GM23338 (cell line): ENCODE measurements at regions not wholly inside any gene's neighbourhood (a gene's known extent, or its start where the extent isn't known, plus 50 kb on each side); places are given as distances from the start of the nearest gene placed in this dataset.

ENCODE experiments used
- ATAC-seq: fragments of 200-7000 bp; cut with Tn5 transposase; 3 replicates; pipeline ENCODE4 v1.9.1; 2020
- DNase-seq: peaks from one replicate; pipeline ENCODE4 v3.0.0-alpha.2; 2015; ENCODE audit warnings: low spot score
- H2AFZ ChIP-seq: fragments of 200-600 bp; sonication (generic); 2 replicates; pipeline ENCODE4 v1.8.0; 2016; ENCODE audit warnings: antibody characterized with exemption, mild to moderate bottlenecking, moderate library complexity
- H3F3A ChIP-seq: fragments of 200-600 bp; sonication (generic); replicated peaks from 2 replicates; pipeline ENCODE4 v1.8.0; 2017; ENCODE audit warnings: antibody characterized with exemption, mixed run types, low read depth
- H3K27ac ChIP-seq: fragments of 200-600 bp; sonication (generic); 2 replicates; pipeline ENCODE4 v1.6.1; 2016; ENCODE audit warnings: low read depth
- H3K27me3 ChIP-seq: fragments of 200-600 bp; sonication (generic); 2 replicates; pipeline ENCODE4 v1.8.0; 2016; ENCODE audit warnings: mild to moderate bottlenecking, mixed run types, moderate library complexity; ENCODE audit not compliant: insufficient read depth
- H3K36me3 ChIP-seq: fragments of 200-600 bp; sonication (generic); 2 replicates; pipeline ENCODE4 v1.8.0; 2016; ENCODE audit warnings: mild to moderate bottlenecking; ENCODE audit not compliant: insufficient read depth
- H3K4me1 ChIP-seq: fragments of 200-600 bp; sonication (generic); 2 replicates; pipeline ENCODE4 v1.8.0; 2016; ENCODE audit warnings: mild to moderate bottlenecking, moderate library complexity; ENCODE audit not compliant: insufficient read depth
- H3K4me2 ChIP-seq: fragments of 200-600 bp; sonication (generic); 2 replicates; pipeline ENCODE4 v1.7.1; 2017; ENCODE audit warnings: mixed run types
- H3K4me3 ChIP-seq: fragments of 200-600 bp; sonication (generic); 2 replicates; pipeline ENCODE4 v1.6.1; 2016; ENCODE audit warnings: mixed run types
- H3K79me2 ChIP-seq: fragments of 200-600 bp; sonication (generic); replicated peaks from 2 replicates; pipeline ENCODE4 v1.8.0; 2017; ENCODE audit warnings: mild to moderate bottlenecking; ENCODE audit not compliant: insufficient read depth
- H3K9me2 ChIP-seq: fragments of 200-600 bp; sonication (generic); 2 replicates; pipeline ENCODE4 v1.8.0; 2017; ENCODE audit not compliant: insufficient read depth
- H4K20me1 ChIP-seq: fragments of 200-600 bp; sonication (generic); replicated peaks from 2 replicates; pipeline ENCODE4 v1.8.0; 2017; ENCODE audit warnings: mild to moderate bottlenecking; ENCODE audit not compliant: insufficient read depth
- H3K27ac Mint-ChIP-seq: 2 replicates; pipeline ENCODE4 v1.8.0; 2020; ENCODE audit warnings: inconsistent platforms, mild to moderate bottlenecking, moderate library complexity, mixed read lengths
- H3K27me3 Mint-ChIP-seq: 3 replicates; pipeline ENCODE4 v1.8.0; 2022; ENCODE audit warnings: low read depth, mild to moderate bottlenecking, moderate library complexity, mixed read lengths, inconsistent platforms; ENCODE audit not compliant: insufficient read depth, poor library complexity
- H3K36me3 Mint-ChIP-seq: 3 replicates; pipeline ENCODE4 v1.8.0; 2021; ENCODE audit warnings: low read depth, mild to moderate bottlenecking, inconsistent platforms, moderate library complexity, mixed read lengths
- H3K4me1 Mint-ChIP-seq: 3 replicates; pipeline ENCODE4 v1.8.0; 2020; ENCODE audit warnings: mild to moderate bottlenecking, inconsistent platforms, mixed read lengths
- H3K4me3 Mint-ChIP-seq: 3 replicates; pipeline ENCODE4 v1.8.0; 2021; ENCODE audit warnings: moderate library complexity, mild to moderate bottlenecking, inconsistent platforms, mixed read lengths
- H3K9me3 Mint-ChIP-seq: 3 replicates; pipeline ENCODE4 v1.8.0; 2020; ENCODE audit warnings: moderate library complexity, mild to moderate bottlenecking, inconsistent platforms, mixed read lengths
- CREB1 ChIP-seq: fragments of 250-450 bp; sonication (Bioruptor Pico); IDR thresholded peaks from 2 replicates; pipeline ENCODE4 v1.5.0; 2020; ENCODE audit warnings: low read depth, mild to moderate bottlenecking, moderate library complexity
- CTCF ChIP-seq, 2 experiments: fragments of 200-600 bp in 1 of 2; sonication (generic) in 1 of 2; conservative IDR thresholded peaks; 2 replicates each; pipeline versions ENCODE4 v1.5.1 to v1.6.1; 2016 to 2017; ENCODE audit warnings: antibody characterized with exemption in 2 of 2, low read depth in 2 of 2, mild to moderate bottlenecking in 2 of 2, moderate library complexity in 1 of 2
- EZH2 ChIP-seq: fragments of 200-600 bp; sonication (generic); IDR thresholded peaks from one replicate; pipeline ENCODE4 v1.8.0; 2017; ENCODE audit warnings: antibody characterized with exemption, mild to moderate bottlenecking, low read depth; ENCODE audit not compliant: unreplicated experiment
- JUNB ChIP-seq: IDR thresholded peaks from one replicate; pipeline ENCODE4 v1.6.1; 2016; ENCODE audit warnings: antibody characterized with exemption; ENCODE audit not compliant: unreplicated experiment
- POLR2AphosphoS5 ChIP-seq: IDR thresholded peaks from 2 replicates; pipeline ENCODE4 v1.6.1; 2016; ENCODE audit warnings: antibody characterized with exemption, low read depth
- ZNF462 ChIP-seq: fragments of 250-450 bp; sonication (Bioruptor Pico); IDR thresholded peaks from 2 replicates; pipeline ENCODE4 v1.5.0; 2020; ENCODE audit warnings: mild to moderate bottlenecking, moderate library complexity

- Histone ChIP-seq H3K79me2 (no peaks in the 10 kb centered on the region), H3K4me2 (no peak overlapping the region), H3K36me3 (no peaks in the 10 kb centered on the region), H3F3A (no peaks in the 10 kb centered on the region), H2AFZ (no peak overlapping the region), H3K9me2 (0 out of 2 replicates have a peak, but pooled peaks cover 6% of the 10 kb centered on the region), H3K27me3 (no peaks in the 10 kb centered on the region), H3K4me3 (no peak overlapping the region), H3K27ac (no peak overlapping the region), H3K4me1 (no peaks in the 10 kb centered on the region), H4K20me1 (no peaks in the 10 kb centered on the region)
- peaks cover 10% of the 10 kb centered on the region; the same call in 2 of the 3 replicates for H3K4me1 Mint-ChIP-seq
- H3K27ac Mint-ChIP-seq, result no peak overlapping the region
- H3K27me3 Mint-ChIP-seq, result peaks cover 8% of the 10 kb centered on the region
- ATAC-seq, result no peak
- H3K36me3 Mint-ChIP-seq, result no peaks in the 10 kb centered on the region
- no peak overlapping the region for H3K4me3 Mint-ChIP-seq
- TF ChIP-seq ZNF462 (CRISPR knock-in tag) (no peak), CREB1 (CRISPR knock-in tag) (no peak), EZH2 (no peak), POLR2AphosphoS5 (no peak), JUNB (no peak)
- DNase-seq, result no peak
- H3K9me3 Mint-ChIP-seq, result no peaks in the 10 kb centered on the region; the same call in 2 of the 3 replicates
Observed at GRCh38 chr10:118913825-118914224, 115.7 kb upstream of the NANOS1 start.

GRCh38 chr10:118914629-118915028 is 114.9 kb upstream of the NANOS1 start:
- H3K4me1 Mint-ChIP-seq, result peaks cover 9% of the 10 kb centered on the region; the same call in 2 of the 3 replicates
- Histone ChIP-seq H3K27me3 (no peaks in the 10 kb centered on the region), H3K27ac (no peak overlapping the region), H4K20me1 (no peaks in the 10 kb centered on the region), H3K4me2 (no peak overlapping the region), H3K36me3 (no peaks in the 10 kb centered on the region), H3F3A (no peaks in the 10 kb centered on the region), H3K9me2 (0 out of 2 replicates have a peak, but pooled peaks cover 6% of the 10 kb centered on the region), H2AFZ (no peak overlapping the region; the same call in 1 of the 2 replicates), H3K79me2 (no peaks in the 10 kb centered on the region), H3K4me1 (no peaks in the 10 kb centered on the region), H3K4me3 (no peak overlapping the region)
- ATAC-seq, result no peak
- H3K4me3 Mint-ChIP-seq, result no peak overlapping the region
- H3K27me3 Mint-ChIP-seq, result peaks cover 8% of the 10 kb centered on the region
- H3K27ac Mint-ChIP-seq, result no peak overlapping the region
- DNase-seq, result no peak
- no peaks in the 10 kb centered on the region for H3K36me3 Mint-ChIP-seq
- no peaks in the 10 kb centered on the region for H3K9me3 Mint-ChIP-seq
- TF ChIP-seq CTCF (conservative IDR thresholded peaks at IDR 0.05; ENCODE audit: low read depth in 2 of 2) (no peak), POLR2AphosphoS5 (no peak)
